ENCODE measurements at regions not wholly inside any gene's neighbourhood (a gene's known extent, or its start where the extent isn't known, plus 50 kb on each side); places are given as distances from the start of the nearest gene placed in this dataset.

- Histone ChIP-seq H3K27me3 (ENCODE audit: control insufficient read depth in 5 of 5, insufficient read depth in 4 of 5, low read length in 5 of 5) (no peaks in the 10 kb centered on the region), H3K9ac (ENCODE audit: low read length in 5 of 5) (no peak overlapping the region)
Measured at GRCh38 chr7:79590916-79591623, 137.6 kb upstream of the MAGI2 start.

GRCh38 chr7:79590391-79590790 lies 136.9 kb upstream of the MAGI2 start:
- H3K36me3 ChIP-seq (ENCODE audit: control insufficient read depth in 5 of 5, insufficient read depth in 5 of 5, low read length in 5 of 5): no peaks in the 10 kb centered on the region
- H3K4me1 ChIP-seq (ENCODE audit: control insufficient read depth in 5 of 5, insufficient read depth in 5 of 5, low read length in 5 of 5): peaks cover 0 to 7% (median 4%) of the 10 kb centered on the region in 5 donors
- no peaks in the 10 kb centered on the region for H3K27me3 ChIP-seq (ENCODE audit: control insufficient read depth in 5 of 5, insufficient read depth in 4 of 5, low read length in 5 of 5)
- no peaks in the 10 kb centered on the region for H3K9me3 ChIP-seq (ENCODE audit: control insufficient read depth in 5 of 5, low read length in 5 of 5)
- no peak overlapping the region for H3K9ac ChIP-seq (ENCODE audit: low read length in 5 of 5)
- H3K27ac ChIP-seq (ENCODE audit: low read depth, low read length): no peak overlapping the region
- H3K4me3 ChIP-seq (ENCODE audit: low read depth in 1 of 5, low read length in 5 of 5): no peak overlapping the region

More at GRCh38 chr7:79590916-79591623, 137.6 kb upstream of the MAGI2 start:
- H3K36me3 ChIP-seq (ENCODE audit: control insufficient read depth in 5 of 5, insufficient read depth in 5 of 5, low read length in 5 of 5): no peaks in the 10 kb centered on the region
- peaks cover 0 to 7% (median 4%) of the 10 kb centered on the region in 5 donors for H3K4me1 ChIP-seq (ENCODE audit: control insufficient read depth in 5 of 5, insufficient read depth in 5 of 5, low read length in 5 of 5)
- H3K27ac ChIP-seq (ENCODE audit: low read depth, low read length): no peak overlapping the region
- H3K9me3 ChIP-seq (ENCODE audit: control insufficient read depth in 5 of 5, low read length in 5 of 5): no peaks in the 10 kb centered on the region
- no peak overlapping the region for H3K4me3 ChIP-seq (ENCODE audit: low read depth in 1 of 5, low read length in 5 of 5)

- H3K4me3 ChIP-seq (ENCODE audit: low read depth in 1 of 5, low read length in 5 of 5): no peak overlapping the region
- H3K9ac ChIP-seq (ENCODE audit: low read length in 5 of 5): no peak overlapping the region
- H3K27ac ChIP-seq (ENCODE audit: low read depth, low read length): no peak overlapping the region
- H3K4me1 ChIP-seq (ENCODE audit: control insufficient read depth in 5 of 5, insufficient read depth in 5 of 5, low read length in 5 of 5): peaks cover 0 to 2% (median 0%) of the 10 kb centered on the region in 5 donors
- H3K27me3 ChIP-seq (ENCODE audit: control insufficient read depth in 5 of 5, insufficient read depth in 4 of 5, low read length in 5 of 5): no peaks in the 10 kb centered on the region
- no peaks in the 10 kb centered on the region for H3K9me3 ChIP-seq (ENCODE audit: control insufficient read depth in 5 of 5, low read length in 5 of 5)
- no peaks in the 10 kb centered on the region for H3K36me3 ChIP-seq (ENCODE audit: control insufficient read depth in 5 of 5, insufficient read depth in 5 of 5, low read length in 5 of 5)
Measured at GRCh38 chr7:79570903-79571302, 117.4 kb upstream of the MAGI2 start.

- no peak overlapping the region for H3K4me3 ChIP-seq (ENCODE audit: low read depth in 1 of 5, low read length in 5 of 5)
- no peak overlapping the region for H3K27ac ChIP-seq (ENCODE audit: low read depth, low read length)
- H3K36me3 ChIP-seq (ENCODE audit: control insufficient read depth in 5 of 5, insufficient read depth in 5 of 5, low read length in 5 of 5): no peaks in the 10 kb centered on the region
- no peaks in the 10 kb centered on the region for H3K27me3 ChIP-seq (ENCODE audit: control insufficient read depth in 5 of 5, insufficient read depth in 4 of 5, low read length in 5 of 5)
- H3K9ac ChIP-seq (ENCODE audit: low read length in 5 of 5): no peak overlapping the region
- H3K4me1 ChIP-seq (ENCODE audit: control insufficient read depth in 5 of 5, insufficient read depth in 5 of 5, low read length in 5 of 5): peaks cover 0 to 4% (median 0%) of the 10 kb centered on the region in 5 donors
- no peaks in the 10 kb centered on the region for H3K9me3 ChIP-seq (ENCODE audit: control insufficient read depth in 5 of 5, low read length in 5 of 5)
Measured at GRCh38 chr7:79563821-79564522, 110.5 kb upstream of the MAGI2 start.

DNA sequence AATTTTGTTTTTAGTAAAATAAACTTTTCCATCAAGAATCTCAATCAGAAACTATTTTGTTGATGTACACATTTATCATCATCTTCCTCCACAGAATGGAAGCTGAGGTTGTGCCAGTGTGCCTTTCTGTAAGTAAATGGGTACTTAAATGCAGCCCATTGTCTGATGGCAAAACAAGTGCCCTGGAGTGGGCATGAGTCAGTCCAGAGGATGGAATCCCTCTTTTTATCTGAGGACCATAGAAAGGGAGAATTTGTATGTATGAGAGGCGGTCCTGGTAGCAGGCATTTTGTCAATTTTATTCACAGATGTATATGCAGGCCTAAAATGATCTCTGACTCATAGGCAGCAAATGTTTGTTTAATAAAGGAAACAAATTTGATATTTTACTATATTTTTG lies 102.1 kb upstream of the MAGI2 start:
- no peak overlapping the region for H3K9ac ChIP-seq (ENCODE audit: low read length in 5 of 5)
- no peak overlapping the region for H3K27ac ChIP-seq (ENCODE audit: low read depth, low read length)
- no peak overlapping the region for H3K4me3 ChIP-seq (ENCODE audit: low read depth in 1 of 5, low read length in 5 of 5)
- H3K9me3 ChIP-seq (ENCODE audit: control insufficient read depth in 5 of 5, low read length in 5 of 5): no peaks in the 10 kb centered on the region
- H3K4me1 ChIP-seq (ENCODE audit: control insufficient read depth in 5 of 5, insufficient read depth in 5 of 5, low read length in 5 of 5): peaks cover 0 to 4% (median 0%) of the 10 kb centered on the region in 5 donors
- H3K27me3 ChIP-seq (ENCODE audit: control insufficient read depth in 5 of 5, insufficient read depth in 4 of 5, low read length in 5 of 5): no peaks in the 10 kb centered on the region
- no peaks in the 10 kb centered on the region for H3K36me3 ChIP-seq (ENCODE audit: control insufficient read depth in 5 of 5, insufficient read depth in 5 of 5, low read length in 5 of 5)

DNA sequence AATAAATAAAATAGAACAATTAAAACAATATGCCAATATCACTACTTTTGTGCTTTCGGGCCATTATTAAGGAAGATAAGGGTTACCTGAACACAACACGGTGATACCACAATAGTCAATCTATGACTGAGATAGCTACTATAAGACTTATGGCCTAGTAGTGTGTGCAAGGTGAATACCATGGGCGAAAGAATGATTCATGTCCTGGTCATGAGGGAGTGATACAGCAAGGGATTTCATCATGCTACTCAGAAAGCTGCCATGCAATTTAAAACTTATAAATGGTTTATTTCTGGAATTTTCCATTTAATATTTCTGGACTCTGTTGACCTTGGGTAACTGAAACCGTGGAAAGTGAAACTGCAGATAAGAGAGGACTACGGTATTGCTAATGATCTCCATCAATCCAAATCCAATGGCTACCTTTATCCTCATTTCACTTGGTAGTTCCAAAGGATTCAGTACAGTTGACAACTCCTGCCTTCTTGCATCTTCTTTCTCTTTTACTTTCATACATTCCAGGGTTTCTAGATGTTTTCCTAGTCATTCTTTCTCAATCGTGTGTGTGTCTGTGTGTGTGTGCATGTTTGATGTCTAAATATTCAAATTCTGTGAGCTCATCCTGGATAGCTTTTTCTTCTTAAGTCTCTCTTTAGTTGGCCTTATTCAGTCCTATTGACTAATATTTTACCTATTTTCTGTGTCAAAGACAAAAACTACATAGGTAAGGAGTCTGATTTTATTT lies 100.5 kb upstream of the MAGI2 start:
- Histone ChIP-seq H3K27me3 (ENCODE audit: control insufficient read depth in 5 of 5, insufficient read depth in 4 of 5, low read length in 5 of 5) (no peaks in the 10 kb centered on the region), H3K9ac (ENCODE audit: low read length in 5 of 5) (no peak overlapping the region), H3K36me3 (ENCODE audit: control insufficient read depth in 5 of 5, insufficient read depth in 5 of 5, low read length in 5 of 5) (no peaks in the 10 kb centered on the region), H3K9me3 (ENCODE audit: control insufficient read depth in 5 of 5, low read length in 5 of 5) (no peaks in the 10 kb centered on the region), H3K4me3 (ENCODE audit: low read depth in 1 of 5, low read length in 5 of 5) (no peak overlapping the region), H3K27ac (ENCODE audit: low read depth, low read length) (no peak overlapping the region), H3K4me1 (ENCODE audit: control insufficient read depth in 5 of 5, insufficient read depth in 5 of 5, low read length in 5 of 5) (no peaks in the 10 kb centered on the region)

GRCh38 chr7:79552463-79552862 lies 99.0 kb upstream of the MAGI2 start:
- Histone ChIP-seq H3K9me3 (ENCODE audit: control insufficient read depth in 5 of 5, low read length in 5 of 5) (no peaks in the 10 kb centered on the region), H3K9ac (ENCODE audit: low read length in 5 of 5) (no peak overlapping the region), H3K4me1 (ENCODE audit: control insufficient read depth in 5 of 5, insufficient read depth in 5 of 5, low read length in 5 of 5) (no peaks in the 10 kb centered on the region), H3K36me3 (ENCODE audit: control insufficient read depth in 5 of 5, insufficient read depth in 5 of 5, low read length in 5 of 5) (no peaks in the 10 kb centered on the region), H3K4me3 (ENCODE audit: low read depth in 1 of 5, low read length in 5 of 5) (no peak overlapping the region), H3K27ac (ENCODE audit: low read depth, low read length) (no peak overlapping the region), H3K27me3 (ENCODE audit: control insufficient read depth in 5 of 5, insufficient read depth in 4 of 5, low read length in 5 of 5) (no peaks in the 10 kb centered on the region)

DNA sequence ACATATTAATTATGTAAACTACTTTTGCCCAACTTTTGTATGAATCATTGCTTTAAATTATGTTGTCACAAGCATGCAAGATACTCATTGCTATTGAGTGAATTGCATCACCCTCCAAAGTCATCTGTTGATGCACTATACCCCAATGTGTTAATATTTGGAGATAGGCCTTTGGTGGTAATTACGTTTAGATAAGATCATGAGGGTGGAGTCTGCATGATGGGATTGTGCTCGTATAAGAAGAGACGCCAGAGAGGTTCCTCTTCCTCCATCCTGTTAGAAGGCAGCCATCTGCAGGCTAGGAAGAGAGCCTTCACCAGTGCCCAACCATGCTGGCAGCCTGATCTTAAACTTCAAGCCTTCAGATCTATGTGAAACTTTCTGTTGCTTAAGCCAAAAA lies 95.3 kb upstream of the MAGI2 start:
- Histone ChIP-seq H3K27ac (ENCODE audit: low read depth, low read length) (no peak overlapping the region), H3K9ac (ENCODE audit: low read length in 5 of 5) (no peak overlapping the region), H3K9me3 (ENCODE audit: control insufficient read depth in 5 of 5, low read length in 5 of 5) (no peaks in the 10 kb centered on the region), H3K36me3 (ENCODE audit: control insufficient read depth in 5 of 5, insufficient read depth in 5 of 5, low read length in 5 of 5) (no peaks in the 10 kb centered on the region), H3K27me3 (ENCODE audit: control insufficient read depth in 5 of 5, insufficient read depth in 4 of 5, low read length in 5 of 5) (no peaks in the 10 kb centered on the region), H3K4me3 (ENCODE audit: low read depth in 1 of 5, low read length in 5 of 5) (no peak overlapping the region), H3K4me1 (ENCODE audit: control insufficient read depth in 5 of 5, insufficient read depth in 5 of 5, low read length in 5 of 5) (no peaks in the 10 kb centered on the region)

DNA sequence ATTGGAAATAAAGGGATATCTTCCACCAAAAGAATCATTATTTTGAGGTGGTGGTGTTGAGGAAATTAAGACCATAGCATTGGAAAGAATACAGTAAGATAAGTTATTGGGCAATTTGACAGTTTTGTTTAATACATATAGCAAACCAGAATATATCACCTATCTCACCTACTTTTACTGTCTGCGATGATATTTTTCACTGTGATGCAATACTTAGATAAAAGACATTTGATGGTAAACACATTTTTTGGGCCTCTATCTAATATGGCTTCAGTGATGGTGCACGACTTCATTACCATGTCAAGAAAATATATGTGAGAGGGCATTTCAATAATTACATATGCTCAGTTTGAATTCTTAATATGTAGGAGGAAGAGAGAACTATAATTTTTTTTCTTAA lies 93.7 kb upstream of the MAGI2 start:
- H3K9me3 ChIP-seq (ENCODE audit: control insufficient read depth in 5 of 5, low read length in 5 of 5): no peaks in the 10 kb centered on the region
- H3K4me3 ChIP-seq (ENCODE audit: low read depth in 1 of 5, low read length in 5 of 5): no peak overlapping the region
- no peak overlapping the region for H3K9ac ChIP-seq (ENCODE audit: low read length in 5 of 5)
- H3K27me3 ChIP-seq (ENCODE audit: control insufficient read depth in 5 of 5, insufficient read depth in 4 of 5, low read length in 5 of 5): no peaks in the 10 kb centered on the region
- no peaks in the 10 kb centered on the region for H3K36me3 ChIP-seq (ENCODE audit: control insufficient read depth in 5 of 5, insufficient read depth in 5 of 5, low read length in 5 of 5)
- no peak overlapping the region for H3K27ac ChIP-seq (ENCODE audit: low read depth, low read length)
- no peaks in the 10 kb centered on the region for H3K4me1 ChIP-seq (ENCODE audit: control insufficient read depth in 5 of 5, insufficient read depth in 5 of 5, low read length in 5 of 5)

GRCh38 chr7:79540592-79540991 lies 87.1 kb upstream of the MAGI2 start:
- Histone ChIP-seq H3K27me3 (ENCODE audit: control insufficient read depth in 5 of 5, insufficient read depth in 4 of 5, low read length in 5 of 5) (no peaks in the 10 kb centered on the region), H3K27ac (ENCODE audit: low read depth, low read length) (no peak overlapping the region), H3K4me1 (ENCODE audit: control insufficient read depth in 5 of 5, insufficient read depth in 5 of 5, low read length in 5 of 5) (no peaks in the 10 kb centered on the region), H3K9me3 (ENCODE audit: control insufficient read depth in 5 of 5, low read length in 5 of 5) (no peaks in the 10 kb centered on the region), H3K4me3 (ENCODE audit: low read depth in 1 of 5, low read length in 5 of 5) (no peak overlapping the region), H3K36me3 (ENCODE audit: control insufficient read depth in 5 of 5, insufficient read depth in 5 of 5, low read length in 5 of 5) (no peaks in the 10 kb centered on the region), H3K9ac (ENCODE audit: low read length in 5 of 5) (no peak overlapping the region)

Measured in subcutaneous abdominal adipose tissue (tissue), 5 donors.